Endothelial cell (in vitro differentiated cells): ENCODE measurements at regions not wholly inside any gene's neighbourhood (a gene's known extent, or its start where the extent isn't known, plus 50 kb on each side); places are given as distances from the start of the nearest gene placed in this dataset.

Experiments
- DNase-seq: peaks from one replicate; pipeline ENCODE4 v3.0.0; 2021; ENCODE audit warnings: low spot score
- H3K27ac Mint-ChIP-seq: one replicate; pipeline ENCODE4 v1.8.0; 2021; ENCODE audit warnings: mixed read lengths, inconsistent platforms; ENCODE audit not compliant: unreplicated experiment
- H3K27me3 Mint-ChIP-seq: one replicate; pipeline ENCODE4 v1.8.0; 2021; ENCODE audit warnings: mild to moderate bottlenecking, moderate library complexity, mixed read lengths, inconsistent platforms; ENCODE audit not compliant: unreplicated experiment
- H3K36me3 Mint-ChIP-seq: one replicate; pipeline ENCODE4 v1.8.0; 2021; ENCODE audit warnings: mild to moderate bottlenecking, low read depth, mixed read lengths, inconsistent platforms; ENCODE audit not compliant: unreplicated experiment
- H3K4me1 Mint-ChIP-seq: one replicate; pipeline ENCODE4 v1.8.0; 2021; ENCODE audit warnings: mild to moderate bottlenecking, mixed read lengths, inconsistent platforms; ENCODE audit not compliant: unreplicated experiment
- H3K4me3 Mint-ChIP-seq: one replicate; pipeline ENCODE4 v1.8.0; 2021; ENCODE audit warnings: mild to moderate bottlenecking, mixed read lengths, inconsistent platforms; ENCODE audit not compliant: unreplicated experiment
- H3K9me3 Mint-ChIP-seq: one replicate; pipeline ENCODE4 v1.8.0; 2021; ENCODE audit warnings: mixed read lengths, inconsistent platforms; ENCODE audit not compliant: unreplicated experiment
- CTCF ChIP-seq: fragments of 200-600 bp; sonication (generic); IDR thresholded peaks from one replicate; pipeline ENCODE4 v1.5.0; 2021; ENCODE audit warnings: antibody characterized with exemption; ENCODE audit not compliant: unreplicated experiment

- no peak overlapping the region for H3K4me3 Mint-ChIP-seq
Measured at GRCh38 chr12:59459966-59460660, 135.7 kb upstream of the SLC16A7 start.

GRCh38 chr12:59453475-59453874 is 142.4 kb upstream of the SLC16A7 start:
- no peak overlapping the region for H3K4me3 Mint-ChIP-seq
- H3K27ac Mint-ChIP-seq = no peak overlapping the region
- no peak for TF ChIP-seq CTCF
- no peaks in the 10 kb centered on the region for H3K36me3 Mint-ChIP-seq
- DNase-seq = no peak
- no peaks in the 10 kb centered on the region for H3K27me3 Mint-ChIP-seq
- H3K9me3 Mint-ChIP-seq = no peaks in the 10 kb centered on the region
- H3K4me1 Mint-ChIP-seq = no peaks in the 10 kb centered on the region

More at GRCh38 chr12:59459966-59460660, 135.7 kb upstream of the SLC16A7 start:
- TF ChIP-seq CTCF = no peak
- Mint-ChIP-seq H3K4me1 (no peaks in the 10 kb centered on the region), H3K27me3 (no peaks in the 10 kb centered on the region), H3K27ac (no peak overlapping the region), H3K36me3 (no peaks in the 10 kb centered on the region), H3K9me3 (no peaks in the 10 kb centered on the region)
- DNase-seq = no peak

DNA sequence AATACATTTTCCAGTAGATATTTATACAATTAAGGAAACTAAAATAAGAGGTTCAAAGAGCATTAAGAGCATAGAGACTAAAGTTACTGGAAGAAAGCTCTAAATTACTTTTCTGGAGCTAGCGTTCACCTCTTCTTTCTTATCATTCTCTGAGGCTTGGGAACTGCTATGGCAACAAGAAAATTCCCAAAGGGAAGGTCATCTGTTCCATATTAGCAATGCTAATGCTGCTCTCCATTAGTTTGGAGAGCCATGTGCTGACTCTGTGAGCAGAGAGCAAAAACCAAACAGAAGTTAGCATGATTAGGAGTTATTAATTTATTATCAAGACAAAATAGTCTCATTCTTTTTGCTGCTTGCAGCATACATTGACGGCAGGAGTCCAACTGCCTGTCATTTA is 143.1 kb upstream of the SLC16A7 start:
- Mint-ChIP-seq H3K27ac (no peak overlapping the region), H3K27me3 (no peaks in the 10 kb centered on the region), H3K4me1 (no peaks in the 10 kb centered on the region), H3K4me3 (no peak overlapping the region), H3K9me3 (no peaks in the 10 kb centered on the region), H3K36me3 (no peaks in the 10 kb centered on the region)
- no peak for TF ChIP-seq CTCF
- DNase-seq = no peak

GRCh38 chr12:59452259-59452658 is 143.6 kb upstream of the SLC16A7 start:
- Mint-ChIP-seq H3K36me3 (no peaks in the 10 kb centered on the region), H3K27me3 (no peaks in the 10 kb centered on the region), H3K4me1 (no peaks in the 10 kb centered on the region), H3K27ac (no peak overlapping the region), H3K9me3 (no peaks in the 10 kb centered on the region), H3K4me3 (no peak overlapping the region)
- no peak for TF ChIP-seq CTCF
- no peak for DNase-seq

GRCh38 chr12:59446116-59446515 is 149.7 kb upstream of the SLC16A7 start:
- no peaks in the 10 kb centered on the region for H3K36me3 Mint-ChIP-seq
- no peak for DNase-seq
- no peaks in the 10 kb centered on the region for H3K9me3 Mint-ChIP-seq
- no peak overlapping the region for H3K4me3 Mint-ChIP-seq
- H3K27ac Mint-ChIP-seq = no peak overlapping the region
- H3K4me1 Mint-ChIP-seq = peaks cover 3% of the 10 kb centered on the region
- no peaks in the 10 kb centered on the region for H3K27me3 Mint-ChIP-seq
- no peak for TF ChIP-seq CTCF
